Central memory CD4-positive, alpha-beta T cell (primary cell): ENCODE measurements at regions not wholly inside any gene's neighbourhood (a gene's known extent, or its start where the extent isn't known, plus 50 kb on each side); places are given as distances from the start of the nearest gene placed in this dataset.
A peak's percentile ranks its signal among the peaks of the same experiment; 100 is the strongest.
"Not testable (repeated sequence)": the region's sequence is repeated elsewhere in the genome, so short reads cannot be mapped to it uniquely, and the experiment has no call there.

Source experiments
- DNase-seq: peaks from one replicate; pipeline ENCODE4 v3.0.0; 2022

- DNase-seq = no peak
Measured at GRCh38 chrX:66912417-66912816, 273.5 kb upstream of the EDA2R start.

- no peak for DNase-seq
Measured at GRCh38 chrX:66902081-66902480, 263.2 kb upstream of the EDA2R start.

GRCh38 chrX:66900886-66901285 is 262.0 kb upstream of the EDA2R start:
- DNase-seq = no peak

DNA sequence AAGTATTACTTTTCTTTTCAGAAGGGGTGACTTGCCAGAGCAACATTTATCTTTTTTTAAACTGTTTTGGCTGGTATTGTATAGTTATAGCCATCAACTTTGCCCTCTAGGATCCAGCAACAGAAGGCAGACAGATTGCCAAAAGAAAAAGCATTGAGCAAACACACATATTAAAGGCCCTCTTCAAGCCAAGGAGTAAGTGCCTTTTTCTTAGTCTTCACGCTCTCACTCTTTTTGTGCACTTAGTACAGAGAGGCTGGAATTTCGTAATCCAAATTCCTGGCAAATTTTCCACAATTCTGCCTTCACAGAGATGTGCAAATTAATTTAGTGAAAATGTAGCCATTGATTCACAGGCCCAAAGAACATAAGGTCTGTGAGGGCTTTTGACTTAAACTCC is 253.1 kb upstream of the EDA2R start:
- no peak for DNase-seq

DNA sequence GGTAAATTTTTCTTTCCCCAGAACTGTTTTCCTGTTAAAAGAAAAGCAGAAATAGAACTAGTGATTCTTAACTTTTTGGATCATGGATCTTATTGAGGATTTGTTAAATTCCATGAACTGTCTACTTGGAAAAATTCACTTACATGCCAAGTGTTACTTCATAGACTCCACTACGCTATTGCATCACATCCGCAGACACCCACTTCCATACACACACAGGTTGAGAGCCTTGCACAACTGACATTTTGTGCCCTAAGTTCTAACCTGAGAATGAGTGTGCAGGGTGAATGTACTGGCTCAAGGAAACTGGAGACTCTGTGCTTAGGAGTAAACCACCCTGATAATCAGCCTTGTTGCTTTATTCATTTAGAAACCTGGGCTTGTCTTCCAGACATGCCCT is 250.5 kb upstream of the EDA2R start:
- DNase-seq = no peak

DNA sequence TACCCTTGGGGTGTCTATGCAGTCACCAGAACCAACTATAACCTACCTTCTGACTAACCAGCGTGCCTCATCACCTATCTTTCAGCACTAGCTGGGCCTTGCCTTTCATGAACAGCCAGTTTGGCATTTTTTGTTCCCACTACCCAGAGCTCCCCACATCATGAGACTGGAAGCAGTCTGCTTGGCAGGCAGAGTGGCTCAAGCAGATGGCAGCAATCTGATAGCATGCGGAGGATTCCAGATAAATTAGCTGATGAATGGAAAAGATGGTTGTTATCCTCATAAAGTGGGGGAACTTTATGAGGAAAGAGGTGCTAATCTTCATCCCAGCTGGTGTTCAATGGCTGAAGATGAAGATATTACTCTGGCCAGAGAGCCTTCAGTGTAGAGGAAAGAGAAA is 243.2 kb upstream of the EDA2R start:
- DNase-seq = no peak

DNA sequence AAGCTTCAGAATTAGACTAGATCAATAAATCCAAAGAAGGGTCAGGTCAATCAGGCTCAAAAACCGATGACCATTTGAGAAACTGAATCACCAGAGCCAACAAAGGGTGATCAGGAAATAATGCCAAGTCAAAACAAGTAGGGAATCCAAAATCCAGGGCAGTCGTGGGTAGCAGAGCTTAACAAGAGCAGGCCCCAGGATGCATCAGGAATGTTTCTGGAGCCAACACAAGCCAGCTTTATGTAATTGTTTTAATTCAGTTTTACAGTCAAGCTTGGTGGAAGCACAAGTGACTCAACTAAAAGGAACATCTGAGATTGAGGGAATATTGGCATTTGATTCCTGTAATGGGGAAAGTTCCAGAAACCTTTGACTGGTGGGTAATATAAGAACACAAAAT is 237.9 kb upstream of the EDA2R start:
- DNase-seq = no peak

DNA sequence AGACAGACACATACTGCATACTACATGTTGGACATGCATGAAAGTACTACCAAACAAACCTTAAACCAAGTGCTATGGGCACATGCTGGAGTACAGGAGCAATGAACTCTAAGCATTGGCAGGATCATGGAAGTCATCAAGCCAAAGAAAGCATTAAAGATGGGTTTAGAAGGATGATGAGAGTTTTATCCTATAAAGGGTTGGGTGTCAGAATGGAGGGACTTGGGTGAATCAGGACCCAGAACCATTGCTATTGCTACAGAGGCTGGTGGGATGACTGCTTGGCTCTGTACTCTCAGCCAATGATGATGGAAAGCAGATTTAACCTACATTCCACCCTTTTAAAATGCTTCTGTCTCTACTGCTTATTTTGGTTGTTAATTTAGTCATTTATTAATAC is 233.9 kb upstream of the EDA2R start:
- DNase-seq = no peak

GRCh38 chrX:66863721-66864120 is 224.8 kb upstream of the EDA2R start:
- no peak for DNase-seq

DNA sequence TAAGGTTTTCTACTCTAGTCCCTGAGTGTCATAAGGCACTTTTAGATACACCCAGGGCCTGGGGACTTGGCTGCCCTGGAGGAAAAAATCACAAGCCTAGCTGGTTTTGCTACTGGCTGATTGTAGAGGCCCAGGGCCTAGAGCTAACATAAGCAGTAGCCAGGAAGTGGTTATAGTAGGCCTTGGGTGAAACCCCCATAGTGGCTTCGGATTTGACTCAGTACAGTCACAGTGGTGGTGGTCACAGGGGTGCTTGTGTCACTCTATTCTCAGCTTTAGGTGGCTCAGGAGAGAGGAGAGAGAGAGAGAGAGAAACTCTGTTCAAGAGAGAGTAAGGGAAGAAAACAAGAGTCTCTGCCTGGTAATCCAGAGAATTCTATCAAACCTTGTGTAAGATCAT is 194.5 kb upstream of the EDA2R start:
- DNase-seq = no peak

DNA sequence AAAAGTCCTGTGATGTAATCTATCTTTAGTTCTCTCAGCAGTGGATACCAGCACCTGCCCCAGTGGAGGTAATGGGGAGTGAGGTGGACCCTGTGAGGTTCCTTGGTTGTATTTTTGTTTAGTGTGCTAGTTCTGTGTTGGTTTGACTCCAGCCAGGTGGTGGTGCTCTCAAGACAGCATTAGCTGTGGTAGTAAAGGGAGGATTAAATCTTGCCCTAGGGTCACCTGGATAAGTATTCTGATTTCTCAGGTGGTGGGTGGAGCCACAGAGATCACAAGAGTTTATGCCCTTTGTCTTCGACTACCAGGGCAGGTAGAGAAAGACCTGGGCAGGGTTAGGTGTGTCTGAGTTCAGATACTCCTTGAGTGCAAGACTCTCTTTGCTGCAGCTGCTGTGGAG is 176.3 kb upstream of the EDA2R start:
- DNase-seq = no peak

GRCh38 chrX:66794514-66794913 is 155.6 kb upstream of the EDA2R start:
- DNase-seq = not testable (repeated sequence)

- DNase-seq = no peak
Measured at GRCh38 chrX:66766318-66766717, 127.4 kb upstream of the EDA2R start.

DNA sequence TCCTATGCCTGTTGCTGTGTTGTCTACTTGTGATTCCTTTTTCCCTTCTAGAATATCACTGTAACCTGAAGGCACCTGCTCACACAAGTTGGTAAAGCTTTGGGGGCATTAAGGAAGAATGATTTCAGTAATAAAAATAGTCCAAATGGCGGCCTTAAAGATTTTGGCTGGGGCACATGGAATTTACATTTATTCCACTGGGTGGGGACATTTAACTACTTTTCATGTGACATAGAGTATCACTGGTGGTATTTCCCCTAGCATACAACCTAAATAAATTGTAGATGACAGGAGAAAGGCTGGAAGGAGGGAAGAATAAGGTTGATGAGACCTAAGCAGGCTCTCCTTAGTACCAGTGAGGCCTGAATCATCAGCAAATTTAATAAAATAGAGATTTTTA is 121.8 kb upstream of the EDA2R start:
- no peak for DNase-seq

DNA sequence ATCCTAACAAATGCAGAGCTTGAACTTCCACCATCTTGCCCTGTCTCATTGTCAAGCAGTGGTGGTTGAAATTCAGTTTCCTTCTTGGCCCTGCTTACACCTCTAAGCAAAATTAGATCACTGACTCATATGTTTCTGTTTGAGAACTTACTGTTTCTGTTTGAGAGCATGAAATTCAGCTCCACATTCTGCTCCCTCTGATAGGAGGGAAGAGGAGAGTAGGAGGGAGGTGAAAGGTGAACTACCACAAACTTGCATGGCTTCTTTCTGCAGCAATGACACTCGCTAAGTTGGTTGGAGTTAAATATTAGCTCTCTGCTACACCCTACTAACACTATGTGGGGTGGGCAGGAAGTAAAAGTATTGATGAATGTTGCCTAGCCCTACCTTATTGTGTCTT is 117.8 kb upstream of the EDA2R start:
- DNase-seq = no peak

- DNase-seq = no peak
Measured at GRCh38 chrX:66751136-66751782, 112.4 kb upstream of the EDA2R start.

DNA sequence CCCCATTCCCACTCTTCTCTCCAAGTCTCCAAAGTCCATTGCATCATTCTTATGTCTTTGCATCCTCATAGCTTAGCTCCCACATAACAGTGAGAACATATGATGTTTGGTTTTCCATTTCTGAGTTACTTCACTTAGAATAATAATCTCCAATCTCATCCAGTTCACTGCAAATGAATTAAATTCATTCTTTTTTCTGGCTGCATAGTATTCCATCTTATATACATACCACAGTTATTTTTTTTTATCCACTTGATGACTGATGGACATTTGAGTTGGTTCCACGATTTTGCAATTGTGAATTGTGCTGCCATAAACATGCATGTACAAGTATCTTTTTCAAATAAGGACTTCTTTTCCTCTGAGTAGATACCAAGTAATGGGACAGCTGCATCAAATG is 105.6 kb upstream of the EDA2R start:
- DNase-seq = not testable (repeated sequence)

GRCh38 chrX:66731398-66731797 is 92.5 kb upstream of the EDA2R start:
- peak; percentile 3 for DNase-seq

DNA sequence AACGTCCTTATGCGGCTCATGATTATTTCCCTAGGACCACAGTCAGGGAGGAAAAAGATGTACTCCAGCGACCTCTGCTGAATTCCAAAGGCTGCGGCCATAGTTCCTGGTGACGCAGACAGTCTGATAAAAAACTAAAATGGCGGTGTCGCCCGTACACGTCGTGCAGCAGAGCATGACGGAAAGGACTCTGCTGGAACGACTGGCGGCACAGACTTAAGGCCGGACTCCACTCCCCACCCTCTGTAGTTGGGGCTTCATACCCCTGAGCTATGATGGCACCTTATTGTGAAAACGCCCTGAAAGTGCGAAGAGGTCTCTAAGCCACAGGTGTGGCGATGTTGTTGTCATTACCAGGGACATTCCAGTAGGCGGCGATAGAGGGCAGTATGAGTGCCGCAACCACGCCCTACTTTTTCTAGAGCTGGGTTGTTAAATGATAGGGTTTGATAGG is 90.0 kb upstream of the EDA2R start:
- DNase-seq = peak; percentile 62

DNA sequence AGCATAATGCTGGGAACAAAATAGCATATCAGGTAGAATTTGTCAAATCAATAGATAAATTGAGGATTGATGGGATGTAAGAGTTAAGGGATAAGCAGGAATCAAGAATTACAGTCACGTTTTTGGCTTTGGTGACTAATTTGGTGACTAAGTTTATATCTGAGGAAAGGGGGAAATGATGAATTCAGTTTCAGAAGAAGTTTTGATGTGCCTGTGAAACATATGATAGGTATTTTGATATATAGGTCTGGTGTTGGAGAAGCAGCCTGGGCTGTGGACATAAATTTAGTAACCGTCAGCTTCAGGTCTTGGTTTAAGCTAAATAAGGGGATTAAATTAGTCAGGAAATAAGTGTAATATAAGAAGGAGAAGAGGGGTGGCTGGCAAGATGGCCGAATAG is 79.0 kb upstream of the EDA2R start:
- no peak for DNase-seq

DNA sequence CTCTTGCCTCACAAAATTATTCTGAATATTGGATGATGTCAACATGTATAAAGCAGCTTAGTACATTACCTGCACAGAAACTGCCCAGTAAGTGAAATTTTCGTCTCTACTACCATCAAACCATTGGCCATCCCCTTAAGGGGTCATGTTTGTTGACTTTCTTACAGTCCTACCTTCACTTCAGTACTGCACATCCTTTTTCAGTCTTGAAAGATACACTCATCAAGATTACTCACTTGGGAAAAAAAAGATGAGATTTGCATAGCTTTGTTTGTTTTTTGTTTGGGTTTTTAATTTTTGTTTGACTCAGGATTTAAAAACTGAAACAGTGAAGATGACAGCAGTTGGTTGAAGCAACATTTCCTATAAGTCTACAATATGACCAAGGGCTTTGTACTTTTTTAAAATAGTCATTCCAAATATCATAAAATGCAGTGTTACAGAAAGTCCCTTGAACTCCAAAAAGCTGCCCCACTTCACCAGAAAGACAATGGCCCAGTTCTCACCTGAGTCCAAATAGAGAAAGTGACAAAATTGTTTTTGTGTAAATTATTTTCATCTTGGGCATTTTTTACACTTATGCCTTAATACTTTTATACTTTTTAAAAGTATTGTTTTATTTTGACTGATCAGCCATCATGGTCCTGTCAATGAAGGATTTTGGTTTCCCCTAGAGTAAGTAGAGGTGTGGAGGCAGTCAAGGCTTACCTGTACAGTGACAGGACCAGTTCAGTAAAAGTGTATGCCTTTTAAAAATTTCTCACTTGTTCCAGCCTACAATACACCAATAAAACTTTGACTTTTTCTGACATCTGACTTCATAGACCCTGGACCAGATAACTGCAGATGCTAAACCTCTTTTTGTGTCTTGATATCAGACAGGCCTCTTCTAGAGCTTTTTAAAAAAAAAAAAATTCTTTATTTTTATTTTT is 59.7 kb upstream of the EDA2R start:
- DNase-seq = no peak

- not testable (repeated sequence) for DNase-seq
Measured at GRCh38 chrX:66692512-66692911, 53.6 kb upstream of the EDA2R start.
